ENCODE measurements at regions not wholly inside any gene's neighbourhood (a gene's known extent, or its start where the extent isn't known, plus 50 kb on each side); places are given as distances from the start of the nearest gene placed in this dataset.
A peak's percentile ranks its signal among the peaks of the same experiment; 100 is the strongest.

GRCh38 chr18:2114289-2114688 is 457.0 kb downstream of the METTL4 start:
- no peak for DNase-seq (ENCODE audit: low read depth)
- no peak overlapping the region for H3K4me3 ChIP-seq (ENCODE audit: low read depth, low read length)
- no peak for TF ChIP-seq CTCF (IDR thresholded peaks at IDR 0.05; ENCODE audit: control insufficient read depth, extremely low read depth, insufficient read depth)

GRCh38 chr18:2114765-2115164 is 456.5 kb downstream of the METTL4 start:
- TF ChIP-seq CTCF (IDR thresholded peaks at IDR 0.05; ENCODE audit: control insufficient read depth, extremely low read depth, insufficient read depth): no peak

GRCh38 chr18:2121224-2121623 is 450.1 kb downstream of the METTL4 start:
- no peak for DNase-seq (ENCODE audit: low read depth)
- TF ChIP-seq CTCF (IDR thresholded peaks at IDR 0.05; ENCODE audit: control insufficient read depth, extremely low read depth, insufficient read depth): no peak
- H3K4me3 ChIP-seq (ENCODE audit: low read depth, low read length): no peak overlapping the region

More at GRCh38 chr18:2114765-2115164, 456.5 kb downstream of the METTL4 start:
- DNase-seq (ENCODE audit: low read depth): no peak
- H3K4me3 ChIP-seq (ENCODE audit: low read depth, low read length): no peak overlapping the region

GRCh38 chr18:2123077-2123476 is 448.2 kb downstream of the METTL4 start:
- DNase-seq (ENCODE audit: low read depth): no peak
- H3K4me3 ChIP-seq (ENCODE audit: low read depth, low read length): no peak overlapping the region
- no peak for TF ChIP-seq CTCF (IDR thresholded peaks at IDR 0.05; ENCODE audit: control insufficient read depth, extremely low read depth, insufficient read depth)

GRCh38 chr18:2134364-2134763 is 436.9 kb downstream of the METTL4 start:
- 0 out of 2 replicates have a peak, but pooled peaks have one; percentile 4 for TF ChIP-seq CTCF (IDR thresholded peaks at IDR 0.05; ENCODE audit: control insufficient read depth, extremely low read depth, insufficient read depth)
- no peak for DNase-seq (ENCODE audit: low read depth)
- H3K4me3 ChIP-seq (ENCODE audit: low read depth, low read length): no peak overlapping the region

- no peak for DNase-seq (ENCODE audit: low read depth)
- no peak for TF ChIP-seq CTCF (IDR thresholded peaks at IDR 0.05; ENCODE audit: control insufficient read depth, extremely low read depth, insufficient read depth)
- H3K4me3 ChIP-seq (ENCODE audit: low read depth, low read length): no peak overlapping the region
Observed at GRCh38 chr18:2135309-2135708, 436.0 kb downstream of the METTL4 start.

- H3K4me3 ChIP-seq (ENCODE audit: low read depth, low read length): no peak overlapping the region
- DNase-seq (ENCODE audit: low read depth): no peak
- TF ChIP-seq CTCF (IDR thresholded peaks at IDR 0.05; ENCODE audit: control insufficient read depth, extremely low read depth, insufficient read depth): no peak
Observed at GRCh38 chr18:2138552-2138951, 432.8 kb downstream of the METTL4 start.
